A549 (cell line): ENCODE measurements at regions not wholly inside any gene's neighbourhood (a gene's known extent, or its start where the extent isn't known, plus 50 kb on each side); places are given as distances from the start of the nearest gene placed in this dataset.

Source experiments
- MYC ChIP-seq: IDR thresholded peaks from 2 replicates; pipeline ENCODE4 v1.6.1; 2012; ENCODE audit warnings: mild to moderate bottlenecking, inconsistent platforms, low read length, improper control_type of control experiment, borderline replicate concordance
- NFE2L2 ChIP-seq: fragments of 150-350 bp; conservative IDR thresholded peaks from 2 replicates; pipeline ENCODE4 v1.6.1; 2014; ENCODE audit warnings: low read length
- POLR2A ChIP-seq: IDR thresholded peaks from 2 replicates; pipeline ENCODE4 v1.6.1; 2012; ENCODE audit warnings: mild to moderate bottlenecking, low read length
- RNF2 ChIP-seq: fragments of 200-600 bp; sonication (generic); IDR thresholded peaks from 2 replicates; pipeline ENCODE4 v1.6.1; 2016; ENCODE audit warnings: low read depth, mild to moderate bottlenecking, antibody characterized with exemption, moderate library complexity, borderline replicate concordance
- SMC3 ChIP-seq: fragments of >200 bp; sonication (Bioruptor Twin); formaldehyde crosslinking; IDR thresholded peaks from 3 replicates; pipeline ENCODE4 v1.6.1; 2018; ENCODE audit warnings: inconsistent platforms
- ZNF302 ChIP-seq: fragments of 250-450 bp; sonication (Bioruptor Pico); IDR thresholded peaks from 2 replicates; pipeline ENCODE4 v1.9.0; 2021; ENCODE audit warnings: inconsistent platforms, mild to moderate bottlenecking, moderate library complexity
- TF ChIP-seq, protein P1 (sequence below): fragments of >200 bp; sonication (Bioruptor Twin); formaldehyde crosslinking; IDR thresholded peaks from 3 replicates; pipeline ENCODE4 v1.5.1; 2016
- TF ChIP-seq, protein P2 (sequence below): fragments of 450-650 bp; IDR thresholded peaks from 2 replicates; pipeline ENCODE4 v1.6.1; 2014; ENCODE audit warnings: antibody characterized with exemption

DNA sequence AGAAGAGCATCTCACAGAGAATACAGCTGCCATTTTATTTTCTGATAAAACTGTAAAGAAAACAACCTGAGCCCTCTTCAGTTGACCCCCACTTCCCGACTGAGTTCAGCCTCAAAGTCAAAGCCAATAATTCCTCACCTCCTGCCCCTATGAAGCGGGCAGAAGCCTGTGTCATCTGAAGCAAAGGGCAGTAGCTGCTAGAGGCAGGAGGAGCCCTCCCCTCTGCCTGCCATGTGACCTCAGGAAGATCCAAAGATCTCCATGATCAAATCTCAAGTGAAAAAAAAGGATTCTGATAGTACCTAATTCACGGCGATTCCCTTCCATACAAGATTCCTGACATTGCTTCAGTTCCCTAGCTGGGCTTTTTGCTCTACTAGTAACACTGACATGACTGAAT is 223.1 kb upstream of the CAND1 start:
- TF ChIP-seq, protein P1, sequence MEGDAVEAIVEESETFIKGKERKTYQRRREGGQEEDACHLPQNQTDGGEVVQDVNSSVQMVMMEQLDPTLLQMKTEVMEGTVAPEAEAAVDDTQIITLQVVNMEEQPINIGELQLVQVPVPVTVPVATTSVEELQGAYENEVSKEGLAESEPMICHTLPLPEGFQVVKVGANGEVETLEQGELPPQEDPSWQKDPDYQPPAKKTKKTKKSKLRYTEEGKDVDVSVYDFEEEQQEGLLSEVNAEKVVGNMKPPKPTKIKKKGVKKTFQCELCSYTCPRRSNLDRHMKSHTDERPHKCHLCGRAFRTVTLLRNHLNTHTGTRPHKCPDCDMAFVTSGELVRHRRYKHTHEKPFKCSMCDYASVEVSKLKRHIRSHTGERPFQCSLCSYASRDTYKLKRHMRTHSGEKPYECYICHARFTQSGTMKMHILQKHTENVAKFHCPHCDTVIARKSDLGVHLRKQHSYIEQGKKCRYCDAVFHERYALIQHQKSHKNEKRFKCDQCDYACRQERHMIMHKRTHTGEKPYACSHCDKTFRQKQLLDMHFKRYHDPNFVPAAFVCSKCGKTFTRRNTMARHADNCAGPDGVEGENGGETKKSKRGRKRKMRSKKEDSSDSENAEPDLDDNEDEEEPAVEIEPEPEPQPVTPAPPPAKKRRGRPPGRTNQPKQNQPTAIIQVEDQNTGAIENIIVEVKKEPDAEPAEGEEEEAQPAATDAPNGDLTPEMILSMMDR, result no peak
- TF ChIP-seq SMC3 (no peak), NFE2L2 (no peak), MYC (no peak), RNF2 (no peak), POLR2A (no peak), ZNF302 (CRISPR knock-in tag) (no peak)
- TF ChIP-seq, protein P2, sequence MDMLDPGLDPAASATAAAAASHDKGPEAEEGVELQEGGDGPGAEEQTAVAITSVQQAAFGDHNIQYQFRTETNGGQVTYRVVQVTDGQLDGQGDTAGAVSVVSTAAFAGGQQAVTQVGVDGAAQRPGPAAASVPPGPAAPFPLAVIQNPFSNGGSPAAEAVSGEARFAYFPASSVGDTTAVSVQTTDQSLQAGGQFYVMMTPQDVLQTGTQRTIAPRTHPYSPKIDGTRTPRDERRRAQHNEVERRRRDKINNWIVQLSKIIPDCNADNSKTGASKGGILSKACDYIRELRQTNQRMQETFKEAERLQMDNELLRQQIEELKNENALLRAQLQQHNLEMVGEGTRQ, result no peak
